LoVo (cell line): ENCODE measurements at regions not wholly inside any gene's neighbourhood (a gene's known extent, or its start where the extent isn't known, plus 50 kb on each side); places are given as distances from the start of the nearest gene placed in this dataset.

ENCODE experiments used
- DNase-seq: peaks from one replicate; pipeline ENCODE4 v3.0.0-alpha.2; 2016; ENCODE audit warnings: low spot score

DNA sequence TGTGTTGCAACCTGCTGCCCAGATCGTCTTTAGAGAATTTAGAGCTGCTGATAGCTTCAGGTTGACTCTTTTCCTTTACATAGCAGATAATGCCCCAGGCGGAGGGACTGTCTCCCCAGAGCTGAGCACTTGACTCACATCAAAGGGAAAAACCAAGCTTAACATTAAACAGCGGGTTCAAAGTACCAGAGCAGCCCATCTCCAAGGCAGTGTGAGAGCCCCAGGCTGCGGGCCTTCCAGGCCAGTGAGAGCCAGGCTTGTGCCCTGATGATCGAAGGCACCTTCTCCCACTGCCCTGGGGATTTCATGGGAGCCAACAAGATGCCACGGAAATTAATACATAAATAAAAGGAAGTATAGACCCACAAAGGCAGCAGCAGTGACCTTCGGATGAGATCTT, 275.6 kb downstream of the XXYLT1 start:
- DNase-seq = no peak

DNA sequence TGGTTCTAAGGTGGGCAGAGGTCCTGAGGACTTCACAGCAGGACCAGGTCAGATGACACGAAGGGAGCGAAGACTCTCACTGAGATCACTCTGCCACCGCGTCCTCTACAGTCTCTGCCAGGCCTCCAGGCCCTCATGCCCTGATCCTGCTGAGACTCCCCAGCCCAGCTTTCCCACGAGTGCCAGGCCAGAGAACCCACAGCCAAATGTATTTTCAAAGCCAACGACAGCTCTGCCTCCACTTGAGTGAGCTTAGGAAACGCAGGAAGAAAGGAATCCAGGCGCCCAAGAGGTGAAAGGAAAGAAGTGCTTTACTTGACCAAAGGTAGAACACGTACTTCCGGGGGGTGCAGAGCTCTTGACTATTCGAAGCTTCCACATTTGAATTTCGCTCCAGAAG, 275.0 kb downstream of the XXYLT1 start:
- DNase-seq = no peak

DNA sequence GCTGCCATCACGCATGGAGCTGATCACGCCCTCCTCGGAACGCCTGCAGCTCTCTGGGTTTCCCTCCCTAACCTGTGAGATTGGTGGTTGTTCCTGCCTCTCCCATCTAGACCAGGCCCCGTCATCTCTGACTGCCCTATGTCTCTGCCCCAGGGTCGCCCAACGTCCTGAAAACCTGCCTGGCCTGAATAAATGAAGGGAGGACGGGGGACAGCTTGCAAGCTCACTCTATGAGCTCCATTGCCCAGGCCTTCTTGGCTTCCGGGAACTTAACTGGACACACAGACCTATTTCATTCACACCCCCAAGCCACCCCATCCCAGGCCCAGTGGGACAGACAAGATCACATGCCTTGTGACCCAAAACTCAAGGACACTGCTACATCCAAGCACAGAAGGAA, 274.2 kb downstream of the XXYLT1 start:
- no peak for DNase-seq

DNA sequence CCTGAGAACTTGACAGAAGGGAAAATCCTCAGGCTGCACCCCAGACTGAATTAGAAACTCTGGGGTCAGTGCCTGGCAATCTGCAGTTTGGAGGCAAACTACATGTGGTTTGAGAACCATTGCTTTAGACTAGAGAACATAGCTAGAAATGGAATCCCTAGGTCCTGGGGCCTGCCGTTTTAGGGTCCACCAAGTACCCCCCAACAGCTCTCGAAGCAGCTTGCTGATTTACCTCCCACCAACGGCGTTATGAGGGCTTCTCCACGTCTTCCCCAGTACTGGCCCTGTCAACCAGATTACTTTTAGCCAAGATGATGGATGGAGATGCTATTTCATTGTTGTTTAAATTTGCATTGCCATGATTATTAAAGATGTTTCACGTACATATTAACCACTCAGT, 272.5 kb downstream of the XXYLT1 start:
- DNase-seq = no peak

DNA sequence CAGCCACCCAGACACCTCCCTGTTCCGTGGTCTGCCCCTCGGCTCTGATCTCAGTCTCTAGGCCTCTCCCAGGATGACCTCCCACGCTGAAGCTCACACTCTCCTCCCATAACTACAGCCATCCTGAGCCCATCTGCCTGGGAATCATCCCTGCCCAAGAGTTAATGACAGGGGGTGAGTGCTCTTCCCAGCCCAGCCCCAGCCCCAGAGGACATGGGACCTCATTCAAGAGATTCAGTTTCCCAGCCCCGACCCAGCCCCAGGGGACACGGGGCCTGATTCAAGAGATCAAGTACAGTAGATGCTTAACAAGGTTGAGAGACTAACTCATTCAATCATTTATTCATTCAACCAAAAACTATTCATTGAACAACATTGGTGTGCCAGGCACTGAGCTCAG, 272.0 kb downstream of the XXYLT1 start:
- no peak for DNase-seq

DNA sequence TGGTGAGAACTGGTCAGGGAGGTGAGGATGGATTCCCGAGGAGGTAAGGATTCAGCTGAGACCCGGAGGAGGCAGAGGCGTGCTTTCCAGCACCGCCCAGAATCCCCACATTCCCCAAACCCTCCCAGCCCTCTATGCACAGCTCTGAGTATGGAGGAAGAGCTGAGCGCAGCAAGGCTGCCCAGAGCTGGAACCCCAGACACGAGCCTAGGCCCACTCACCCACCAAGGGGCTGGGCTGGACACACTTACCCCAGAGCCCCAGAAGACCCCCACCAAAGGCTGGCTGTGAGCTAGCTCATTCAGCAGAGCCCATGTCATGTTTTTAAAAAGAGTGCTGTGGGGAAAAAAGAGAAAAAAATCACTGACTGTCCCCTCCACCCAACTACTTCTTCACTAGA, 271.5 kb downstream of the XXYLT1 start:
- no peak for DNase-seq

DNA sequence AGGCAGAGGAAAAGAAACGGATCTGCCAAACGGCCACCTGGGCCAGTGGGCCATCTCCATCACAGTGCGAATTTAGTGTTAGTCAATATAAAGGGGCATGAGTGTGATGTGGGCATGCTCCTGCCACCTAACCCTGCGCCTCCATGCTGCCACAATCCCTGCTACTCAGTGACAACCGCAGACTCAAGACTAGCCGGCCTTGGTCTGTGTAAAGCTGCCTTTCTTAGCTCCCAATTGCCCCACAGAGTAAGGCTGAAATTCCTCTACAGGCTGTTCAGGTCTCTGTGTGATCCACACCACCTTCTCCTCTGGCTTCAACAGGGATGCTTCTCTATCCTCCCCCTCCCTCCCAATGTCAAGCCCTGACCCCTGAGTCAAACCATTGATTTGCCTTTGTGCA, 269.7 kb downstream of the XXYLT1 start:
- DNase-seq = no peak

DNA sequence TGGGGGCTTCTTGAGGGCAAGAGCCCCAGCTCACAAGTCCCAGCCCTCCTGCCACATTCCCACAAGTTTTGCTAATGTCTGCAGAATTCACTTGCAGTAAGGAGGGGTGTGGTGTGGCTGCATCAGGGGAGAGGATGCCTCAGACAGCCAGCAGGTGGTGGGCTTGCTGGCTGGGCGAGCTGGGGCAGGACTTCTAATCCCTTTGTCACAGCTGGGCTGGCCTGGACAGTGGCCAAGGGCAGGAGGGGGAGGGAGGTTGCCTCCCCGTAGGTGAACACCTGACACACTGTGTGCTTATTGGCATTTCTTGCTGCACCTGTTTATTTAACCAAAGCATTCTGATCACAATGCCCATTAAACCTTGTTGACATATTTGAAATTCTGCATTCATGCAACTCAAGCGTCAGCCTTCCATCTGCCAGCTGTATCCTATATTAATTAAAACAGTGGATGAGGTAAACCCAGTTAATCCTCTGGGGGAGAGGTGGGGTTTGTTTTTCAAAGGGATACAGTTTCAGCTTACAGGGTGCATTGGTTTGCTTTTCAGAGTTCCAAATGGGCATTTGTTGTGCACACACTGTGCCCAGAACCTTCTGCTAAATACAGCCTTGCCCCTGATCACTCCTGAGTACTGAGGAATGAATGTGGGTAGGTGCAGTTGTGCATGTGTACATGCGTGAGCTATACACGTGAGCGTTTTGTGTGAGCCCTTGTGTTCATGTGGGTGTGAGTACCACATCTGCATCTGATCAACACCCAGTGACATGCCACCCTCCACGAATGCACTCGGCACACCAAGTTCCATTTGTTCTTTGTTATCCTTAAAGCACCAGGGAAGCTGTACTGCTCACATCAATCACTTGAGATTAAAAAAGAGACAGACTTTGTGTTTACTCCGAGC, 268.7 kb downstream of the XXYLT1 start:
- peak; percentile 53 for DNase-seq

DNA sequence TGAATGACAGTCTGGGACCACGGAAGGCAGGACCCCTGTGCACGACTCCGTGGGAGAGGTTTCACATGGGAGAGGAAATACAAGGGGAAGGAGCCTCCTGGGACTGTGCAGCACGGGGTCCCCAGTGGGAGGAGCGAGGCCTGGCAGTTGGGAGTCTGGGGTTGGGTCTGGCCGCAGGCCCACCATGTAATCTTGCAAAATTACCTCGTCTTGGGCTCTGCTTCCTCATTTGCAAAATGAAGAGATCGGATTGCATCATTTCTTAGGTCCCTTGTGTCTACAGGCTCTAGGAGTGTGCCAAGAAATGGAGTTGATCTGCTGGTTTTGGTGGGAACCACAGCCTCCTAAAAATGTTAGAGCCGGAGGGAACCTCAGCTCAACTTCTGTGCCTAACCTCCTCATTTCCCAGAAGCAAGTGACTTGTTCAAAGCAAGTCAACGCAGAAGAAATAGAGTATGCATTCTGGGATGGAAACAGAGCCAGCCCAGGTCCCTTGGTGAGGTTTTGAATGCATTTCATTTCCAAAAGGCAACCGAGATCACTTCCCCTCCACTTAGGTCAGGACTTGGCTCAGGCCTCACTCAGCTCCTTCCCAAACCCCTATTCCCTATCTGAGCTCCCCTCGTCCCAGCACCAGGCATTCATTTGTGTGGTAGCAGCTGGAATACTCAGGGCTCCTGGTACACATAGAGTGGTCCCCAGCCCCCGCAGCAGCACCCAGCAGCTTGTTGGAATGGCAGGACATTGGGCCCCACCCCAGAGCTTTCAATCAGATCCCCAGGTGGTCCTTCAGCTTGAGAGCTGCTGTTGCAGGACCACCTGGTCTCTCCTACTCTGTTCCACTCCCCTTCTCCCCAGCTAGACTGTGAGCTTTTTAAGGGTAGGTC, 267.7 kb downstream of the XXYLT1 start:
- no peak for DNase-seq

DNA sequence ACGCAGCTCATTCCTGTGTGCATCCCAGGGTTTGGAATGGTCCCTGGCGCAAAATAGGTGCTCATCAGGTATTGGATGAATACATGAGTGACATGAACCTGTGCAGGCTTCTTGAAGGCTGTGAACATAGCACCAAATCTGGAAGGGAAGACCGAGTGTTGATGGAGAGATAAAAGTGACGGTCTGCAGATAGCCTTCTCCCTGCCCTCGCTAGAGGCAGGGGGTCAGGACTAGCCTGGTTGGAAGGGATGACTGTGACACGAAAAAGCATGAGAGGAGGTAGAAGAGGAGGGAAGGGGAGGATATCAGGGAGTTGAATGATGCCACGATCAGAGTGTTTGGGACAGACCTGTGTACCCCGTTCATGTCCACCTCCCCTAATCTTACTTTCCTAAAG, 267.1 kb downstream of the XXYLT1 start:
- DNase-seq = no peak

DNA sequence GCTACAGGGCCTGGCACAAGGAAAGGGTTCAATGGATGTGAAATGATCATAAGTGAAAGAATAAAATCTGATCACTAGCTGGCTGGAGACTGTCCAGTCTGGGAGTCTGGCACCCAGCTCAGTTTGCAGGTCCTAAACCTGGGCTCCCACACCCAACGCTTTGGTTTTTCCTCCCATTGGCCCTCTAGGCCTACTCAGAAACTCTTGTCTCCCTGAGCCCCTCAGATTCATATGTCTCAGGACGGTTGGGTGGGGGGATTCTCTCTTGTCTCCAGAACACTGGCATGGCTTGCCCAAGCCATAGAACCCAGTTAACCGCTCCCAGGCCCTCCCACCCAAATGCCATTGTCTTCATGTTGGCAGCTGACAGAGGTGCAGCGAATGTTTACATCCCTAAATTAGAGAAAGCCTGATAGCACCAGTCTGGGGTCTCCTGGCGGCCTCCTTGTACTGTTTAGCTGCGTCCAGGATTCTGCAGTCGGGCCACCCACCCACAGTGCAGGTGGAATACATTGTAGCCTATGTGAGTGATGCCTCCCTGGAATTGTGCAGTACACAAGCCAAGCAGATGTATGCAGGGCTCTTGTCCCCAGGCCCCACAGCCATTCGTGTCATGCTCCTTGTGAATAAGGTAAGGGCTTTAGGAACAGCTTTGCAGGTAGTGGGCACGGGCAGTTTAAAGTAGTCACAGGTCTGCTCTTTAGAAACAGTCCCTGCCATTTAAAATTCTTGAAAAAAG, 266.3 kb downstream of the XXYLT1 start:
- no peak for DNase-seq

DNA sequence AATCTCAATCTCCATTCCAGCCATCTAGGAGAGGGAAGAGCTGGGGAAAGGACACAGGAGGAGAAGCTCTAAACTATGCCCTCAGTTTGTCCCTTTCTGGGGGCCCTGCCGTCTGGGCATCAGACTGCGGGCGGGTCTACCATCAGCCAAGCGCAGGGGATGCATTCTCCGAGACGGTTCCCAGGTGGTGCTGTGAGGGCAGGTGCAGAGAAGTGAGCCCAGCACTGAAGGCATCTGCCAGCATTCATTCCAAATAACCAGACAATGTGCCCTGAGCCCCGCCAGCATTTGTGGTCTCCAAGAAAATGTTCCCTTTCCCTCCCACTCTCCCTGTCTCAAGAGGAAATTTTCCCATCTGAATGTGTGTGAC, 265.7 kb downstream of the XXYLT1 start:
- no peak for DNase-seq

DNA sequence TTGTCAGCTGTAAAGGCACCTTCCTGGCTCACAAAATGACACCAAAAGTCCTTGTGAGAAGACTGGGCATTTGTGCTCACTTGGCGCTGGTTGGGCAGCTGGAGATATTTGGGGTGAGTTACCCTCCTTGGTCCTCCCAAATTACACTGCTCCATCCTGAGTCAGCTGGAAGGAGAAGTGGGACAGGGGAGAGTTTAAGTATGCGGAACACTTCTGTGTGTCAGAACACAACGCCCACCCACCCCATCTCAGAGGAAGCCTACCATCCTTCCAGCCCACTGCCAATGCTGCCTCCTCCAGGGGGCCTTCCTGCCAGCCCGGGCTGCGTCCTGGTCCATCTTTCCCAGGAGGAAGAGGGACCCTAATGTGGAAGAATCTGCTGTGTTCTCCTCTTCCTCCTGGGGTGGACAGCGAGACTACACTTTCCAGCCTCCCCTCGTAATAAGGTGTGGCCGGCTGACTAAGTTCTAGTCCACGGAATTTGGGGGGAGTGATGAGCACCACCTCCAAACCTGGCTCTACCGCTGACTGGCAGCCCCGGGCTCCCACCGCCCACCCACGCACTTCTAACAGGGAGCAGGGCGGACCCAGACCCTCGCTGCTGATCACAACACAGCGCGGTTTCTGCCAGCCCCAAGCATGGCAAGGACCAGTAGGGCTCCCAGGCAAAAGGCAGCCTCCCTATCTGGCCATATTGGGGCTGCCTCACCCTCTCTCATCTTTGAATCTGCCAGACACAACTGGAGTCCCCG, 265.0 kb downstream of the XXYLT1 start:
- no peak for DNase-seq

DNA sequence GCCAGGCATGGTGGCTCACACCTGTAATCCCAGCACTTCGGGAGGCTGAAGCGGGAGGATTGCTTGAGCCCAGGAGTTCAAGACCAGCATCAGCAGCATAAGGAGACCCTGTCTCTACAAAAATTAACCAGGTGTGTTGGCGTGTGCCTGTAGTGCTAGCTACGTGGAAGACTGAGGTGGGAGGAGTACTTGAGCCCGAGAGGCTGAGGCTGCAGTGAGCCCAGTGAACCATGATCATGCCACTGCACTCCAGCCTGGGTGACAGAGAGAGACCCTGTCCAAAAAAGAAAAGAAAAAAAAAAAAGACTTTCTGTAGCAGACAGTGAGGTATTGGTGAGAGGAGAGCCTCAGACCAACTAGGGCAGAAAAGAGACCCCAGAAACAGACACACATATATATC, 263.8 kb downstream of the XXYLT1 start:
- no peak for DNase-seq

DNA sequence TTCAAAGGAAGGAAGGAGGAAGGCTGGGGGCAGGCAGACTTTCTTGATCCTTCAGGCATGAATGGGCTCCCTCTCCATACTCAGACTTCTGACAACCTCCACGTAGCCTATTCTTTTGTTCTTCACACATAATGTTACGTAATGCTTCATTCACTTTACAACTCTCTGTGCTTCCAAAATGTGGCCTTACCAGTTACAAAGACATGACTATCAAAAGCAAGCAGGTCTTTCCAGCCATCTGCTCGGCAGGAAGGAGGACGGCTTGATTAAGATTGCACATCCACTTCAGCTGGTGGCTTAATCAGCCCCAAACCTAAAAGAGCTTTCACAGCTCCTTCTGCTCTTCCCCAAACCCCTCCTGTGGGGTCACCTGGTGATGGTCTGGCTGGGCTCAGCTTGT, 263.2 kb downstream of the XXYLT1 start:
- DNase-seq = no peak

DNA sequence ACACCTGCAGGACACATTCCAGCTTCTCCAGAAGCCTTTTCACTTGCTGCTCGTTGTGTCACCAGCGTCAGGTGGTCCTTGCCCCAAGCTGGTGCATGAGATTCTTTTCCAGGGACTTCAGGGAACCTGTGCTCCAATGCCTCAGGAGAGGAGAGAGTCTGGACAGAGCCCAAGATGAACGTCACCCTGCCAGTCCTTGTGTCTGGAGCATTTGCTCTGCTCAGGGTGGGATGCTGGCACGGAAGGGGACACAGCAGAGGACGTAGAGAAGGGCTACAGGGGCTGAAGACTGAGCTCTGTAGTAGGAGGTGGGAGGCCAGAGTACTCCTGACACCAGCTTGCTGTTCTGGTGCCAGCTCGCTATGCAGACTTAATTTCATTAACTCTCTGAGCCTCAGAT, 262.1 kb downstream of the XXYLT1 start:
- no peak for DNase-seq

DNA sequence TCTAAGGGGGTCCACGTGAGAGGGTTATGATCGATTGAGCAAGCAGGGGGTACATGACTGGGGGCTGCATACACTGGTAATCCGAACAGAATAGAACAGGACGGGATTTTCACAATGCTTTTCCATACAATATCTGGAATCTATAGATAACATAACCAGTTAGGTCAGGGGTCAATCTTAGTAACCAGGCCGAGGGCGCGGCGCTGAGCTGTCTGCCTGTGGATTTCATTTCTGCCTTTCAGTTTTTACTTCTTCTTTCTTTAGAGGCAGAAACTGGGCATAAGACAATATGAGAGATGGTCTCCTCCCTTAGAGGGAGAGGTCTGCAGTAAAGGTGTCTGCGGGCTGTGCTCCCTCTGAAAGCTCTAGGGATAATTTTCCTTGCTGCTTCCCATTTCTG, 261.3 kb downstream of the XXYLT1 start:
- DNase-seq = no peak

DNA sequence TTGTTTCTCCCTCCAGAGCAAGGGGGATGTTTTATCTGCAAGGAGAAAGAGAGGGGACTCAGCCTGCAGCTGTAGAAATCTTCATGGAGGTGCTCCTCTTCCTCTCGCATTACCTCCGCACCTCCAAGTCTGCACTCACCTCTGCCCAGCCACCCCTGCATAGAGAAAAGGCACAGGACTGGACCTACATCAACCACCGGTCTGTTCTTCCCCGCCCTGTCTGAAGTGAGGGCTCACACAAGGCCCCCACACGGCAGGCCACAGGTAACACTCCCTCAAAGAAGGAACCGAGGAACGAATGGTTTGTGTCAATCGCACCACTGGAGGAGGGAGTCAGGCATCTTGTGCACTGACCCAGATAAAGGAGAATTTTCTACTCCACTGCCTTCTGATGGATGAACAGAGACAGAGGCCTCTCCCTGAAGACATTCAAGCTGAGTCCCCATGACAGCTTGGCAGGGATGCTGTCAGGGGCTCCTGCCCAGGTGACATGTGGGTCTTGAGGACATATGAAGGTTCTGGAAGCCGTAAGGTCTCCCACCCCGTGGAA, 260.3 kb downstream of the XXYLT1 start:
- no peak for DNase-seq

DNA sequence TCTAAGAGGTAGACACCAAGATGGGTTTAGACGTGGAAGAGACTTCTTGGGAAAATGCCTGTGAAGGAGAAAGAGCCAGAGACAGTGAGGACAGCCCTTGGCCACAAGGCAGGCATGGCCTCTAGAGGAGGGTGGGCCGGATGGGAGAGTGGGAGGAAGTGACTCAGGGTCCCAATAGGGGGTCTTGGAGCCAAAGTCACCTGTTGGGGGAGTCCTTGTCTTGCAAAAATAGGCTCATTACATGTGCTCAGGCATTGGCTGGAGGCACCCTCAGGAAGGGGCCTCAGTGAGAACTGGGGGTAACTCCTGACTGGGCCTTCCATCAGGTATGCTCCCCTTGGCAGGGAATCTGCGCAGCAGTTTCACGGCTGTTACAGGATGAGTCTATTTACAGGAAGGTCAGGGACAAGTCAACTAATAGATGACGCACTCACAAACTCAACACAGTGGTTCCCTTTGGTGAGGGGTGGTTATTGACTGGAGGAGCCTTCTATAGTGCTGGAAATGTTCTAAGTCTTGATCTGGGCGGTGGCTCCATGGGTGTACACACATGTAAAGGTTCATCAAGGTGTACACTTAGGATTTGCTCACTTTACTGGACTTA, 259.6 kb downstream of the XXYLT1 start:
- DNase-seq = no peak

DNA sequence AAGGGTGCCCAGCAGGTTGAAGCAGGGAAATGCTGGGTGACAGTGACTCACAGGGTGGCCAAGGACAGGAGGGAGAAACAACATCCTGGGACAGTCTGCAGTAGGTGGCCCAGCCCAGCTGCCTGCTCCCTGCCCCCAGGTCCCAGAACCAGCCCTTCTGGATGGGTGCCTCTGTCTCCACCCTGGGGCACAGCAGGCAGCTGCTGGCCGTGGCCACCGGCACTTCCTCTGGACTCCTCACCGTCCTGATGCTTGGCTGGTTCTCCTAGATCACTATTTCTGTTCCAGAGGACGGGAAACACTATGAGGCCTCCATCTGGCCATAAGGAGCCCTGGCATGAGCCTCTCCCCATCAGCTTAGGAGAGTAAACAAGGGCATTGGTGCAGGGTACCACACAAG, 258.9 kb downstream of the XXYLT1 start:
- DNase-seq = no peak

DNA sequence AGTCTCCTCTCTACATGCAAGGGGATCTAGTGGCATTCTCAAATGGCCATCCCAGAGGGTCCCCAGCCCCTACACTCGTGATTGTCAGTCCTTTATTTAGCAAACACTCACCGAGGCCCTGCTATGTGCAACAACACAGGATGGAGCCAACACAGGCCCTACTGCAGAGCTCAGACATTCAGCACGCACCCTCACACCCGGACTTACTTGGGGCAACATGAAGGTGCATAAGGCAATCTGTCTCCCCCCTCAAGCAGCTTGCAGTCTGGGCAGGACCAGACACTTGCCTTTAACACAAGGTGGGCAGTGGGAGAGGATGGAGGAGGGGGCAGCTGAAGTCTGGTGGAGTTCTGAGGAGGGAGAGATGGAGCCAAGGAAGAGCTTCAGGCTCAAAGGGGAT, 258.4 kb downstream of the XXYLT1 start:
- DNase-seq = no peak
